GM19239 (cell line): ENCODE measurements at regions not wholly inside any gene's neighbourhood (a gene's known extent, or its start where the extent isn't known, plus 50 kb on each side); places are given as distances from the start of the nearest gene placed in this dataset.

Experiments used
- DNase-seq: peaks from one replicate; pipeline ENCODE4 v3.0.0; 2011; ENCODE audit warnings: low spot score; ENCODE audit not compliant: insufficient read length
- FAIRE-seq: peaks from 2 replicates; lab custom pipeline; 2011; peaks lifted over from hg19 to GRCh38; lab: Jason Lieb, UNC

- DNase-seq, result no peak
- no peak for FAIRE-seq
These were observed 57.6 kb upstream of the RNF152 start for GRCh38 chr18:61950371-61950770.

GRCh38 chr18:61949946-61950345, 57.1 kb upstream of the RNF152 start:
- no peak for FAIRE-seq
- no peak for DNase-seq

- FAIRE-seq (no peak), DNase-seq (no peak)
These were observed 56.1 kb upstream of the RNF152 start for GRCh38 chr18:61948846-61949438.

GRCh38 chr18:61948281-61948741, 55.5 kb upstream of the RNF152 start:
- no peak for FAIRE-seq
- no peak for DNase-seq

GRCh38 chr18:61946449-61946848, 53.6 kb upstream of the RNF152 start:
- DNase-seq, result no peak
- no peak for FAIRE-seq

- no peak for DNase-seq
- FAIRE-seq, result no peak
These were observed 50.6 kb upstream of the RNF152 start for GRCh38 chr18:61943175-61943964.
